ENCODE measurements at regions not wholly inside any gene's neighbourhood (a gene's known extent, or its start where the extent isn't known, plus 50 kb on each side); places are given as distances from the start of the nearest gene placed in this dataset.

DNA sequence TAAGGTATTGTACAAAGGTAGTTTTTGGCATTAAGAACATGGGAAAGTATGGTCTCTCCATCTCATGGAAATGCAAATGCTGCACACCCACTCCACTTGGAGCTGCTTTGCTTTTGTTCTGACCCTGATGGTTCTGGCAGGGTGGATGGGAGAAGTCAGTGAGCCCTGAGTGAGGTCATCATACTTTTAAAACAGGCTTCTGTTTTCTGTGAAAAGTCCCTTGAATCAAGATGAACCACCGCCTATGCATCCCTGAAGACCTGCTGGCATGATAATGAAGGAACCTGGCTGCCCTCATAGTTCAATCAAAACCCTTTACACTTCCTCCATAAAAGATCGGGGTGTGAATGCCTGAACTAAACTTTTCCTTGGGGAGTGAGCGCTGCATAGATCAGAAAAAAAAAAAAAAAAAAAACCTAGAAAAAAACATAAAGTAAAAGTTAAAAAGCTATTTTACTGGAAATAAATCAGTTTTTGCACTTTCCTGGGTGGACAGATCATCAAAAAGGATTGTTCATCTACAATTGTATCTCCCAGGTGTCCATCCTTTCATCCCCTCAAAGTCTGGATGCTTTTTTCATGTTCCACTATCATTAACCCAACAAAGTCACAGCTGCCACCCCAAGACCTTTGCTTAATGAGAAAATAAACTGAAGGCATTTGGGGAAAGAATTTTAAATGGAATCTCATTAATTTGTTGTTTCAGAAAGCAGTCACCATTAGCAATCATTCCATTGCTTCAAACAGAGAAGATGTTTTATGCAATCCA is 728.1 kb upstream of the DDX18 start:
- TF ChIP-seq POLR2A (IDR thresholded peaks at IDR 0.05; ENCODE audit: low read depth, low read length) (no peak), POLR2AphosphoS5 (IDR thresholded peaks at IDR 0.05; ENCODE audit: low read depth, low read length) (no peak)
